Fibroblast of lung (primary cell): ENCODE measurements at regions not wholly inside any gene's neighbourhood (a gene's known extent, or its start where the extent isn't known, plus 50 kb on each side); places are given as distances from the start of the nearest gene placed in this dataset.

Experiments
- DNase-seq, 2 donors: peaks; one replicate each; pipeline versions ENCODE4 v3.0.0 to v3.0.0-alpha.2; 2010; ENCODE audit warnings: low read depth in 2 of 2
- H2AFZ ChIP-seq: 2 replicates; pipeline ENCODE4 v1.5.1; 2012; ENCODE audit warnings: low read length, control low read depth, inconsistent platforms
- H3K27ac ChIP-seq: 2 replicates; pipeline ENCODE4 v1.5.1; 2011; ENCODE audit warnings: low read length, control low read depth; ENCODE audit not compliant: insufficient read depth
- H3K27me3 ChIP-seq: 2 replicates; pipeline ENCODE4 v1.5.1; 2011; ENCODE audit warnings: mild to moderate bottlenecking, low read length; ENCODE audit not compliant: control insufficient read depth, insufficient read depth
- H3K36me3 ChIP-seq: 2 replicates; pipeline ENCODE4 v1.5.1; 2011; ENCODE audit warnings: low read length; ENCODE audit not compliant: control insufficient read depth, insufficient read depth
- H3K4me1 ChIP-seq: 2 replicates; pipeline ENCODE4 v1.5.1; 2011; ENCODE audit warnings: low read length; ENCODE audit not compliant: control insufficient read depth, insufficient read depth; ENCODE audit errors: extremely low read depth
- H3K4me2 ChIP-seq: 2 replicates; pipeline ENCODE4 v1.5.1; 2011; ENCODE audit warnings: low read length, control low read depth; ENCODE audit not compliant: insufficient read depth; ENCODE audit errors: extremely low read depth
- H3K4me3 ChIP-seq, 4 experiments: fragments of 200-600 bp in 1 of 4; sonication (generic) in 1 of 4; replicated peaks in 1 of 4; 2 replicates each; pipeline ENCODE4 v1.5.1; 2011 to 2016; ENCODE audit warnings: low read length in 4 of 4, low read depth in 3 of 4, mild to moderate bottlenecking in 3 of 4, control low read depth in 2 of 4, inconsistent platforms in 1 of 4, mixed read lengths in 1 of 4; ENCODE audit not compliant: insufficient read depth in 1 of 4; ENCODE audit errors: control extremely low read depth in 1 of 4
- H3K79me2 ChIP-seq: 2 replicates; pipeline ENCODE4 v1.5.1; 2012; ENCODE audit warnings: mild to moderate bottlenecking, low read length, inconsistent platforms; ENCODE audit not compliant: control insufficient read depth, insufficient read depth
- H3K9ac ChIP-seq: 2 replicates; pipeline ENCODE4 v1.5.1; 2011; ENCODE audit warnings: mild to moderate bottlenecking, low read length, control low read depth; ENCODE audit not compliant: insufficient read depth
- H3K9me3 ChIP-seq: 2 replicates; pipeline ENCODE4 v1.5.1; 2012; ENCODE audit warnings: low read depth, low read length; ENCODE audit not compliant: control insufficient read depth, insufficient read depth
- H4K20me1 ChIP-seq: 2 replicates; pipeline ENCODE4 v1.5.1; 2011; ENCODE audit warnings: low read length; ENCODE audit not compliant: control insufficient read depth, insufficient read depth; ENCODE audit errors: extremely low read depth
- CTCF ChIP-seq, 2 donors: IDR thresholded peaks in 1 of 2; conservative IDR thresholded peaks in 1 of 2; 1 replicate in 1 of 2; 2 replicates in 1 of 2; pipeline ENCODE4 v1.5.1; 2011 to 2012; ENCODE audit warnings: low read length in 2 of 2, control low read depth in 1 of 2, inconsistent platforms in 1 of 2, low read depth in 1 of 2, mild to moderate bottlenecking in 1 of 2
- EZH2 ChIP-seq: IDR thresholded peaks from 2 replicates; pipeline ENCODE4 v1.5.1; 2012; ENCODE audit warnings: low read length, control low read depth, mild to moderate bottlenecking; ENCODE audit errors: missing control alignments

- no peaks in the 10 kb centered on the region for H3K9me3 ChIP-seq
- TF ChIP-seq EZH2 (no peak), CTCF (conservative IDR thresholded peaks at IDR 0.05 in 1 of 2, IDR thresholded peaks at IDR 0.05 in 1 of 2; ENCODE audit: low read depth in 1 of 2, low read length in 2 of 2) (no peak)
- DNase-seq = peak; percentile 7 to 55
- H3K79me2 ChIP-seq = no peaks in the 10 kb centered on the region
- H3K4me2 ChIP-seq = no peak overlapping the region
- H3K27ac ChIP-seq = no peak overlapping the region
- no peak overlapping the region for H3K9ac ChIP-seq
- no peaks in the 10 kb centered on the region for H4K20me1 ChIP-seq
- no peak overlapping the region for H3K4me3 ChIP-seq
- peaks cover 6% of the 10 kb centered on the region for H3K4me1 ChIP-seq
- no peaks in the 10 kb centered on the region for H3K36me3 ChIP-seq
- H2AFZ ChIP-seq = no peak overlapping the region
- H3K27me3 ChIP-seq = no peaks in the 10 kb centered on the region
These were observed 252.0 kb upstream of the DIAPH2 start for GRCh38 chrX:96432647-96433046.

GRCh38 chrX:96433409-96434077, 251.1 kb upstream of the DIAPH2 start:
- TF ChIP-seq EZH2 (no peak), CTCF (conservative IDR thresholded peaks at IDR 0.05 in 1 of 2, IDR thresholded peaks at IDR 0.05 in 1 of 2; ENCODE audit: low read depth in 1 of 2, low read length in 2 of 2) (no peak)
- Histone ChIP-seq H3K9ac (no peak overlapping the region), H3K27ac (no peak overlapping the region)

GRCh38 chrX:96435378-96436035, 249.1 kb upstream of the DIAPH2 start:
- Histone ChIP-seq H3K36me3 (no peaks in the 10 kb centered on the region), H3K4me1 (peaks cover 7% of the 10 kb centered on the region), H3K9me3 (no peaks in the 10 kb centered on the region), H3K9ac (no peak overlapping the region), H2AFZ (no peak overlapping the region), H3K79me2 (no peaks in the 10 kb centered on the region), H3K4me3 (no peak overlapping the region), H3K4me2 (peak overlapping the region; percentile 33), H3K27ac (no peak overlapping the region), H4K20me1 (no peaks in the 10 kb centered on the region), H3K27me3 (no peaks in the 10 kb centered on the region)
- TF ChIP-seq CTCF (conservative IDR thresholded peaks at IDR 0.05 in 1 of 2, IDR thresholded peaks at IDR 0.05 in 1 of 2; ENCODE audit: low read depth in 1 of 2, low read length in 2 of 2) (no peak), EZH2 (no peak)
- peak; percentile 19 to 39 for DNase-seq

More at GRCh38 chrX:96433409-96434077, 251.1 kb upstream of the DIAPH2 start:
- peaks cover 7% of the 10 kb centered on the region for H3K4me1 ChIP-seq
- no peak overlapping the region for H3K4me2 ChIP-seq
- H3K27me3 ChIP-seq = no peaks in the 10 kb centered on the region
- H2AFZ ChIP-seq = no peak overlapping the region
- H4K20me1 ChIP-seq = no peaks in the 10 kb centered on the region
- DNase-seq = no peak
- no peaks in the 10 kb centered on the region for H3K9me3 ChIP-seq
- H3K36me3 ChIP-seq = no peaks in the 10 kb centered on the region
- no peak overlapping the region for H3K4me3 ChIP-seq
- H3K79me2 ChIP-seq = no peaks in the 10 kb centered on the region
